IPS-18c (cell line): ENCODE measurements at regions not wholly inside any gene's neighbourhood (a gene's known extent, or its start where the extent isn't known, plus 50 kb on each side); places are given as distances from the start of the nearest gene placed in this dataset.
"Not testable (repeated sequence)": the region's sequence is repeated elsewhere in the genome, so short reads cannot be mapped to it uniquely, and the experiment has no call there.

Experiments used
- H3K4me3 ChIP-seq: 2 replicates; pipeline ENCODE4 v1.7.0; 2013; ENCODE audit warnings: low read depth, mild to moderate bottlenecking, low read length, moderate library complexity; ENCODE audit not compliant: insufficient read depth
- H3K9me3 ChIP-seq: one replicate; pipeline ENCODE4 v1.6.1; 2013; ENCODE audit warnings: mild to moderate bottlenecking, low read length, moderate library complexity; ENCODE audit not compliant: control insufficient read depth, insufficient read depth

DNA sequence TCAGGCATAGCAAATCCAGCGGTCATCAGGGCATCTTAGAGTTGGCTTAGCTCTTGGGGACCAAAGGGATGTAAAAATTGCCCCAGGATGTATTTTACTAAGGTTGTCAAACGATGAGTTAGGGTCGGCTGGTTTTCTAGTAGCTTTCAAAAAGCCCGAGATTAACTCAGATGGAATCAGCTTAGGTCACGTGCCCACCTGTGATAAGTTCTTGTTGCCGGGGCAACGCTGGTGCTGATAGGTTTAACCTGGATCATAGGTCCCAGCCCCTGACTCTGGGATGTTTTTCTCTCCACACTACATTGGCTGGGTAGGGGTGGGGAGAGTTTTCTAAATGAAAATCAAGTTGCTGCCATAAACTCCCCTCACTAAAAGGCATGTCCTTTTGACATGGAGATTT lies 257.3 kb upstream of the SULF2 start:
- Histone ChIP-seq H3K4me3 (no peak overlapping the region), H3K9me3 (peaks cover 3% of the 10 kb centered on the region)

DNA sequence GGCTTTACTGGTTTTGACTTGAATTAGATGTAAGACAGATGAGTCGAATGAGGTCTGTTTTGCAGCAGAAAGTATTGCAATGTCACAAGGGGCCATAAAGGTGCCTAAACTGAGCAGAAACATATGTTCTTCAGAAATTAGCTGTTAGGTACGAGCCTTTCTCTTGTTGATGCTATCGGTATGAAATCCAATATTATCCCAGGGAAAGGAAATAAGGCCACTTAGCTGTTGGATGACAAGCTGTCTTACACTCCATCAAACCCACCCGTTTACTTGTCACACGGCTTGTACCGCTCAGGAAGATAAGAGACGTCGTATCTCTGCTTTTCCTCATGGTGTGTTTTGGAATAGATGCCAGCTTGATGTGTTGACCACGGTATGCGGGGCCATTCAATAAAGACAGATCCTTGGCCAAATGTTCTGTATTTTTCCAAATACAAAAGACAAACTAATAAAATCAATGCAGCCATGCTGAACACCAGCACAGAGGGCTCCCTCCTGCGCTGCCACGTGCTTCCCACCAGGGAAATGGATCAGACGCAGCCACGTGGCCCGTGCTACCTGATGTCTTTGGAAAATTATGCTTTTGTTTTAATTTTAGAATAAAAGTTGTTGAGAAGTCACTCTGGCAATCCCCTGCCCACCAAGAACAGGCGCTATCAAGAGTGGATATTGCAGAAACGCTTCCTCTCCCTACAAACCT lies 255.9 kb upstream of the SULF2 start:
- Histone ChIP-seq H3K4me3 (no peak overlapping the region), H3K9me3 (peaks cover 3% of the 10 kb centered on the region)

DNA sequence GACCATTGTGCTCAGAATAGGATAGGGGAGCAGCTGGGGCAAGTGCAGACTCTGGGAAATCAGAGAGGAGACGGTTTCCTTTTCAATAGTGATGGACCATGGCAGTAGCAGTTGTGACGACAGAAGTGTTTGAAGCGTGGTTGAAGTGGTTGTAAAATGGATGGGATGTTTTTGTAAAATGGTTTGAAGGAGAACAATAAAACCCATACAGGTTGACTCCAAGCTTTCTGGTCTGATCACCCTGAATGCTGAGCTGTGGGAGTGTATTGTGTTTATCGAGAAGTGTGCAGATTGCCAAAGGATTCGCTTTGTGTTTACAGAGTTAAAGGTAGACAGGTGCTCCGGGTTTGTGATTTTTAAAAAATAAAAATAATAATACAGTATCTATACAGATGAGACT lies 255.2 kb upstream of the SULF2 start:
- Histone ChIP-seq H3K4me3 (no peak overlapping the region), H3K9me3 (peaks cover 3% of the 10 kb centered on the region)

DNA sequence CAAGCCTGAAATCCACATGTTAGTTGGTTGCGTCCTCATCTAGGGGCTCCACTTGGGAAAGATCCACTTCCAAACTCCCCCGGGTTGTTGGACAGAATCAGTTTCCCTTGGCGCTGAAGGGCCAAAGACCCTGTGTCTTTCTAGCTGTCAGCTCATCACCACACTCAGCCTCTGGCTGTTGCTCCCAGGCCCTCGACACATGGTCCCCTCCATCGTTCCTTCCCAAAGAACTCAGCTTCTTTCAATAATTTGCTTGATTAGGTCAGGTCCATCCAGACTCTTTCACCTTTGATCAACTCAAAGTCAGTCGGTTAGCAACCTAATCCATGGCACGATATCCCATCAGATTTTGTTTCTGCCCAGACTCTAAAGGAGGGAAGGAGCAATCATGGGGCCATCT lies 254.8 kb upstream of the SULF2 start:
- Histone ChIP-seq H3K9me3 (peaks cover 3% of the 10 kb centered on the region), H3K4me3 (no peak overlapping the region)

DNA sequence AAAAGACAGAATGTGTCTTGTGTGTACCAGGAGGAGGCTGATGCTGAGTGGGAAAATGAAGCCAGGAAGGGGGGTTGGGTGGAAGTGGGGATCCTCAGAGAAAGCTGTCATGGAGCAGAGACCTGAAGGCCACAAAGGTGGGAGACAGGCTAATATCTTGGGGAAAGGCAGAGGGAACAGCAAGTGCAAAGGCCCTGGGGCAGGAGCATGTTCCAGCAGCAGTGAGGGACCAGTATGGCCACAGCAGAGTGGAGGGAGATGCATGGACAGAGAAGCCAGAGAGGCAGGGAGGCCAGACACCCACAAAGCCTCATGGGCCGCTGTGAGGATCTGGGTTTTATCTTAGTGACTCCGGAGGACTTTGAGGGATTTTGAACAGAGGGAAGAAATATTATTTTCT lies 254.2 kb upstream of the SULF2 start:
- no peak overlapping the region for H3K4me3 ChIP-seq

DNA sequence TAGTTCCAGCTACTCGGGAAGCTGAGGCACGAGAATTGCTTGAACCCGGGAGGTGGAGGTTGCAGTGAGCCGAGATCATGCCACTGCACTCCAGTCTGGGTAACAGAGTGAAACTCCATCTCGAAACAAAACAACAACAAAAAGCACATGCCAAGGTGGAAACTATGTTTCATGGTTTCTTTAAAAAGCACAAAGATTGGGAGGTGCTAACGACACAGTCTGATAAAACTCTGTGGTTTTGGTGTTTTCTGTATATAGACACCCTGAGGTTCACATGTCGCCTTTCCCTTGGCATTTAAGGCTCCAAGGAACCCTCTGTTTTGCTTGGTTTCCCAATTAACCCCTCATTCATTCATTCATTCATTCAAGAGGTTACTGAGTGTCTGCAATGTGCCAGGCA lies 253.4 kb upstream of the SULF2 start:
- Histone ChIP-seq H3K4me3 (no peak overlapping the region), H3K9me3 (peaks cover 3% of the 10 kb centered on the region)

More for the DNA sequence above, 254.2 kb upstream of the SULF2 start:
- peaks cover 3% of the 10 kb centered on the region for H3K9me3 ChIP-seq

DNA sequence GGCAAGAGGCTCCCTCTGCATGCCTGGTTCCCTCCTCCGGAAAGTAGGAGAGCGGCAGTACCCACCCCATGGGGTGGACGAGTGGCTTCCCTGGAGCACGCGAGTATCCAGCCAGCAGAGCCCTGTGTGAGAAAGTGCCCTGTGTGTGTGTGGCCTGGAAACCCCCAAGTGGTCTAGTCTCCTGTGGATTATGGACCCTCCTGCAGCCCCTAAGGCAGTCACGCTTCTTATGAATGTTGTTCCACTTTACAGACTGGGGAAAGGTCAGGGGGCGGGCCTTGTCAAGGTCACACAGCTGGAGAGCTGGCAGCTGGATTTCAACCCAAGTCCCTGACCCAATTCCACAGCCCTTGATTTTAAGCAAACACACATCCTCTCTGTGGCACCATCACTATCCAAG lies 252.5 kb upstream of the SULF2 start:
- not testable (repeated sequence) for H3K9me3 ChIP-seq, H3K4me3 ChIP-seq

DNA sequence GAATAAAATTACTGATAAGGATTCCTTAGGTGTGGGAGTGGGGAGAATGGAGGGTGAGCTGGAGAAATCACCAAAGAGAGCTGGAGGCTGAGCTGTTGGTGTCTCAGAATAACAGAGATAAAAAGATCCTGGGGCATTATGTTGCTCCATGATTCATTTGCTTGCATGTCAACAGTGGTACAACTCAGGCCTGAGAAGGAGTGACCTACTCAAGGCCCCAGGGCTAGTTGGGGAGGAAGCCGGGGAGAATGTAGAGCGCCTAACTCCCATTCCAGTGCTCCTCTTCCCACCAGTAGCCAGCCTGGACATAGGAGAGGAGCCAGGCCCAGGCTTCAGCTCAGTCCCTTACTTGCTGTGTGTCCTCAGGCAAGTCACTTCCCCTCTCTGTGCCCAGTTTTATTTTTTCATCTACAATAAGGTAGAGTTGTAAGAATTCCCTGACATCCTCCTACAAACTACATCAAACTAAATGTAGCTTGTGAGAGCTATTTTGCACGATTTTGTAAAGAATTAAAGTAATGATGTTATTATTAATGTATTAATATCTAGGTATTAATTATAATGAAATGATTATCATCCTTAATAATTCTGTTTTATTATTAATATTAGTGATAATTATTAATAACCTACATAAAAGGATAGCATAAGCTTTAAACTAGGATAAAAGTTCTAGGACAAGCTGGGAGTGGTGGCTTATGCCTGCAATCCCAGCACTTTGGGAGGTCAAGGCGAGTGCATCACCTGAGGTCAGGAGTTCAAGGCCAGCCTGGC lies 250.9 kb upstream of the SULF2 start:
- Histone ChIP-seq H3K9me3 (peaks cover 3% of the 10 kb centered on the region), H3K4me3 (no peak overlapping the region)

DNA sequence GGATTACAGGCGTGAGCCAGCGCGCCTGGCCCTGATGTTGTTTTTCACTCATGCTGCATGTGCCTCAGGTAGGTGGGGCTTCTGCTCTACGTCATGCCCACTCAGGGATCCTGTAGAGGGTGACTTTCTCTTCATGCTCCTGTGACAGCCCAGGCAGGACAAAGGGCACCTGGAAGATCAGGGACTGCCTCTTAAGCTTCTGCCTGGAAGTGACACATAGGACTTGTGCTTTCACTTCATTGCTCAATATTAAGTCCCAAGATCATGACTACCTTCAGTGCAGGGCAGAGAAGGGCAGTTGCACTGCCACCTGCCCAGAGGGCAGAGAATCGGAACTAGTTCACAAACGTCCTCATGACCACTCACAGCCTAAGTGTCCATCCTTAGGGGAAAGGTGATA lies 249.5 kb upstream of the SULF2 start:
- H3K4me3 ChIP-seq, result no peak overlapping the region
- H3K9me3 ChIP-seq, result no peaks in the 10 kb centered on the region

DNA sequence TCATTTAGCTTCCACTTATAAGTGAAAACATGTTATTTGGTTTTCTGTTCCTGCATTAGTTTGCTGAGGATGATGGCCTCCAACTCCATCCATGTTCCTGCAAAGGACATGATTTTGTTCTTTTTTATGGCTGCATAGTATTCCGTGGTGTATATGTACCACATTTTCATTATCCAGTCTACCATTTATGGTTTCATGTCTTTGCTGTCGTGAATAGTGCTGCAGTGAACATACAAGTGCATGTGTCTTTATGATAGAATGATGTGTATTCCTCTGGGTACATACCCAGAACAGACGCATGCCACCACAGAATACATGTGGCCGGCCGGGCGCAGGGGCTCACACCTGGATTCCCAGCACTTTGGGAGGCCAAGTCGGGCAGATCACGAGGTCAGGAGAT lies 247.7 kb upstream of the SULF2 start:
- H3K4me3 ChIP-seq, H3K9me3 ChIP-seq: not testable (repeated sequence)

DNA sequence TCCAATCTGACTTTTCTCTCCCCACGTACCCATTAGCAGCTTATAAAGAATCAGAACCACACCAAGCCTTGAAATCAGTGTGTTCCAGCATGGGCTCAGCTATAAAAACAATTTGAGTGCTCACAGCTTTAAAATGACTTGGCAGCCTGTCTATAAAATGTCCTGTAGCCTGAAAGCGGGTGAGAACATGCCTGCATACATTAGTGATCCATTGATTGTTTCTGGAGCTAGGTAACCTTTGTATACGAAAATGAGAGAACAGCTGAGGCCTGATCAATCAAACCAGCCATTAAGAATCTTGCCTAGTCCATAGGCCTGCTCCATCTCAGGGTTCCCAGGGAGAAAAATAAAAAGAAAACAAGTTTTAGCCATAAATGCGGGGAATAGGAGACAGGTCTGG lies 245.8 kb upstream of the SULF2 start:
- Histone ChIP-seq H3K4me3 (no peak overlapping the region), H3K9me3 (no peaks in the 10 kb centered on the region)

DNA sequence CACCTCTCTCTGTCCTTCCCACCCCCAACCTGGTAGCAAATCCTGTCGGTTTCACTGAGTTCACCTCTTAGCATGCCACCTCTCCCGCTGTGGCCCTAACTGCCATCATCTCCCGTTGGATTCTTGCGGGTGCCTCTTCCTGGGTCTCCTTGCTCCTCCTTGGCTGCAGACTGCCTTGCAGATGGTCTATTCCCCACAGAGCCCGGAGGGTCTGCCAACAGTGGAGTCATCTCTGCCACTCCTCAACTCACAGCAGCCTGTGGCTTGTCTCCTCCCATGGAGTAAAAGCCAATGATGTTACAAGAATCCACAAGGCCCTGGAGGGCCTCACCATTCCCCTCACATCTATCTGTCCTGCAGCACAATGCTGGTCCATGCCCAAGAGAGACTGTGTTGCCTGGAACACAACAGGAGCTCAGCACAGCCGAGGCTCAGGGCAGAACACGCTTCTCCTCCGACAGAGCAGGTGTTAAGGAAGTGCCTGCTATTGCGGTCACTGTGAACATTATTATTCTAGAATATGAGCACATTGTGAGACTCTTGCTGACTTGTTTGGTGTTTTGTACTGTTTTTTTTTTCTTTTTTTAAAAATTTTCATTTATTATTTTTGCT lies 241.8 kb upstream of the SULF2 start:
- Histone ChIP-seq H3K4me3 (no peak overlapping the region), H3K9me3 (no peaks in the 10 kb centered on the region)

DNA sequence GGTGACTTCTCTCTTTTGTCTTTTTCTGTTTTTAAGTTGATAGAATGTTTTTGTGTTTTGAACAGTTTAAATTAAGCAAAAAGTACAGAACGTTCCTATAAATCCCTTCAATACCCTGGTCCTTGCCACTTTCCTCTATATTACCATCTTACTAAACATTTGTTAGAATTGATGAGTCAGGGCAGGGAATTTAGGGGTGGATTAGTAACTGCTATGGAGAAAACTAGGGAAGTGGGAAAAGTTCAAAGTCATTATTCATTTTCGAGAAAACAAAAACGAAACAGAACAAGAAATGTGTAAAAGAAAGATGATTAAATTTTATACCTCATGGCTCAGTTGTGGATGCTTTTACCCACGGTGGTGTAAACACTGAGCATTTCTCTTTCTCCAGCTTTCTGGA lies 240.4 kb upstream of the SULF2 start:
- Histone ChIP-seq H3K4me3 (no peak overlapping the region), H3K9me3 (no peaks in the 10 kb centered on the region)

DNA sequence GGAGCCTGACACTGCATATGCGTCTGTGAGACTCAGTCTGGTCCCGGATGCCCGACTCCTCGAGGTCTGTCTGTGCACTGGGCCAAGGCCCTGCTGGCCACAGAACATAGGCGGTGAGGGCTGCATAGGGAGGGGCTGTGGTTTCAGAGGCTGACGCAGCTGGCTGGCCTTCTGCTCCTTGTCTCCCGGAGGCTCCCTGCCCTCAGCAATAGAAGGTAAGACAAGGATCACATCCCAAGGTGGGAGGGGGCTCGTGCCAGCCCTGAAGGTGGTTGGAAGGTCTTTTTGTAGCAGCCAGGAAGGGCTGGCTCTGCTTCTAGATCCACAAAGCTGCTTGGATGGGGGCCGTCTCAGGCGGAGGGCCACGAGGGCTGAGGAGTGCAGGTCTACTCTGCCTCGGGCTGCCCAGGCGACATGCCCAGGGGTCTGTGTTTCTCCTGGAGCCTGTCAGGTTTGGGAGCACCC lies 239.8 kb upstream of the SULF2 start:
- Histone ChIP-seq H3K9me3 (no peaks in the 10 kb centered on the region), H3K4me3 (no peak overlapping the region)

DNA sequence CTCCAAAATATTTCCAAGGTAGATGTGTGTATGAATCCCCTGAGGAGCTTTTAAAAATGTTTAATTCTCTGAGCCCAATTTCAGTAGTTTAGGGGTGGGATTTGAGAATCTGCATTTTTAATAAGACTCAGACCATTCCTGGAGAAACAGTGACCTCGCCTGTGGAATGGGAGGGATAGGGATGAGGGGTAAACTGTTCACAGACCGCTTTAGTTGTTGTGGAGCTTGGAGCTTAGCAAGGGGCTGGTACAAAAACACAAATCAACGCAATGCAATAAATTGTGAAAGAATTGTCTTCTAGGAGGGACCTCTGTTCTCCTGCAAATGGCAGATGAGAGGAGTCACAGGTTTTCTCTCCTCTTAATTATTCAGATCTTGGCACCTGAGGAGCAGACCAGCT lies 239.3 kb upstream of the SULF2 start:
- no peaks in the 10 kb centered on the region for H3K9me3 ChIP-seq
- H3K4me3 ChIP-seq, result no peak overlapping the region

DNA sequence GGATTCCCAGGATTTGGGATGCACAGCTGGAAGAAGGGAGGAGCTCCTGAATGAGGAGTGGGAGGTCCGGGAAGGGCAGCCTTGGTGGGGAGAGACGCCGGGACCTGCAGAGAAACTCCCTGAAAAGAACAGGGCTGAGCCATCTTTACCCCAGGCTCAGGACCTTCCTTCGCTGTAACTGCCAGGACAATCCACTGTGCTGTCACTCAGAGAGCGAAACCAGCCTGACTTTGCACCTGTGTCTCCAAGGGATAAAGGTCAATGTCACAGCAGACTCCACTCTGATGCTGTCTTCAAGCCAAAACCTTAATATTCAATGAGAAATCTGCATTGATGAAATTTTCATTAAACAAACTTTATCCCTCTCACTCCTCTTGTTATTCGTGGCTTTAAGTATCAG lies 235.4 kb upstream of the SULF2 start:
- not testable (repeated sequence) for H3K4me3 ChIP-seq, H3K9me3 ChIP-seq

DNA sequence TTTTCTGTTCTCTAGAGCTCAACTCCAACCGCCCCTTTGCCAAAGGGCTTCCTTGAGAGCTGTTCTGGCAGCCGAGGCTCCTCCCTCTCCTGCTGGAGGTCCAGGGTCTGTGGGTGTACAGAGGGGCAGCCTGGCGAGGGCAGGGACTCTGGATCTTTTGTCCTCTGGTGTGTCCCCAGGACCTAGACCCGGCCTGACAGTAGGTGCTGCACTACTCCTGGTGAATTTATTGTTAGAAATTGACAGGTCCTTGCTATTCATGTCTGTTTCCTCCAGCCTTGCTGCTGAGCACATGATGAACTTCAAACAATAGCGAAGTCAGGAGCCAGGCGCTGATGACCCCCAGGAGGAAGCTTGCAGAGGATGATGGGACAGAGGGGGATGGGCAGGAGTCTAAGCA lies 234.7 kb upstream of the SULF2 start:
- H3K9me3 ChIP-seq, result no peaks in the 10 kb centered on the region
- H3K4me3 ChIP-seq, result no peak overlapping the region

DNA sequence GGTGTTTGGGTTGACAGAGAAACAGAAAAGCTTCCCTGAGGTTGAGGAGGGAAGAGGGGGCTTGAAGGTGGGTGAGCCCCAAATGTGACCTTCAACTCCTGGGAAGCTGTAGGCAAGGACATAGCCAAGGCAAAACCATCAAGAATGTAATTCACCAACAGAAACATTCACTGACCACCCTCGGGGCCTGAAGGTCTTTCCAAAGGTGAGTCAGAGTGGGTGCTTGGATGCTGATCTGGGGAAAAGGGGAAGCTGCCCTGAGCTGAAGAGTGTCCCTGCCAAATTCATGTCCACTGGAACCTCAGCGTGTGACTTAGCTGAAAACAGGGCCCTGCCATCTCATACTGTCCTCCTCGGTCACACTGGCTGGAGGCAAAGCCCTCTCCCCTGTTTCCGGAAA lies 234.2 kb upstream of the SULF2 start:
- Histone ChIP-seq H3K9me3 (no peaks in the 10 kb centered on the region), H3K4me3 (no peak overlapping the region)
